DOHH2 (cell line): ENCODE measurements at regions not wholly inside any gene's neighbourhood (a gene's known extent, or its start where the extent isn't known, plus 50 kb on each side); places are given as distances from the start of the nearest gene placed in this dataset.

Experiments
- H3F3A ChIP-seq: fragments of 200-600 bp; sonication (generic), shearing (Covaris generic); 2 replicates; pipeline ENCODE4 v1.6.0; 2016; ENCODE audit warnings: antibody characterized with exemption, mild to moderate bottlenecking; ENCODE audit not compliant: control insufficient read depth, insufficient read depth
- H3K27ac ChIP-seq: fragments of 200-600 bp; sonication (generic); 2 replicates; pipeline ENCODE4 v1.5.1; 2014; ENCODE audit warnings: low read depth, mild to moderate bottlenecking, low read length, moderate library complexity
- H3K27me3 ChIP-seq: fragments of 200-600 bp; sonication (generic); 2 replicates; pipeline ENCODE4 v1.6.1; 2014; ENCODE audit warnings: mild to moderate bottlenecking, low read length, mixed read lengths; ENCODE audit not compliant: control insufficient read depth
- H3K36me3 ChIP-seq: fragments of 200-600 bp; sonication (generic); 2 replicates; pipeline ENCODE4 v1.6.1; 2014; ENCODE audit warnings: mild to moderate bottlenecking, low read length, moderate library complexity, mixed read lengths; ENCODE audit not compliant: control insufficient read depth
- H3K4me1 ChIP-seq: fragments of 200-600 bp; sonication (generic); 2 replicates; pipeline ENCODE4 v1.6.1; 2014; ENCODE audit warnings: mild to moderate bottlenecking, low read length, mixed read lengths; ENCODE audit not compliant: control insufficient read depth
- H3K4me2 ChIP-seq: fragments of 200-600 bp; sonication (generic); 2 replicates; pipeline ENCODE4 v1.6.0; 2014; ENCODE audit warnings: mild to moderate bottlenecking, low read length, moderate library complexity
- H3K4me3 ChIP-seq: fragments of 200-600 bp; sonication (generic); 2 replicates; pipeline ENCODE4 v1.5.1; 2014; ENCODE audit warnings: mild to moderate bottlenecking, low read length, mixed read lengths
- H3K79me2 ChIP-seq: fragments of 200-600 bp; sonication (generic); 2 replicates; pipeline ENCODE4 v1.6.1; 2014; ENCODE audit warnings: mild to moderate bottlenecking, low read length, mixed read lengths; ENCODE audit not compliant: control insufficient read depth
- H3K9me2 ChIP-seq: fragments of 200-600 bp; sonication (generic); replicated peaks from 2 replicates; pipeline ENCODE4 v1.6.1; 2014; ENCODE audit warnings: mild to moderate bottlenecking, low read length, mixed read lengths; ENCODE audit not compliant: control insufficient read depth
- H3K9me3 ChIP-seq: fragments of 200-600 bp; sonication (generic); 2 replicates; pipeline ENCODE4 v1.6.1; 2014; ENCODE audit warnings: antibody characterized with exemption, low read length, mixed read lengths; ENCODE audit not compliant: control insufficient read depth, insufficient read depth
- H4K20me1 ChIP-seq: fragments of 200-600 bp; sonication (generic); 2 replicates; pipeline ENCODE4 v1.6.0; 2014; ENCODE audit warnings: low read depth, mild to moderate bottlenecking, antibody characterized with exemption, low read length, moderate library complexity; ENCODE audit not compliant: control insufficient read depth, insufficient read depth
- CTCF ChIP-seq: fragments of 200-600 bp; sonication (generic); IDR thresholded peaks from one replicate; pipeline ENCODE4 v1.5.1; 2014; ENCODE audit warnings: antibody characterized with exemption, mild to moderate bottlenecking, low read depth, low read length; ENCODE audit not compliant: poor library complexity, severe bottlenecking
- EZH2phosphoT487 ChIP-seq: fragments of 200-600 bp; sonication (generic); IDR thresholded peaks from 2 replicates; pipeline ENCODE4 v1.6.1; 2017; ENCODE audit warnings: borderline replicate concordance, mild to moderate bottlenecking, antibody characterized with exemption, low read length, moderate library complexity, mixed read lengths

GRCh38 chr4:180106122-180106521 lies 2137.1 kb upstream of the TENM3 start:
- Histone ChIP-seq H3K79me2 (no peaks in the 10 kb centered on the region), H3K27ac (no peak overlapping the region), H3K4me3 (no peak overlapping the region), H4K20me1 (no peaks in the 10 kb centered on the region), H3K36me3 (no peaks in the 10 kb centered on the region), H3K27me3 (no peaks in the 10 kb centered on the region), H3K4me1 (no peaks in the 10 kb centered on the region), H3K9me2 (no peaks in the 10 kb centered on the region), H3K9me3 (no peaks in the 10 kb centered on the region), H3K4me2 (no peak overlapping the region), H3F3A (no peaks in the 10 kb centered on the region)
- TF ChIP-seq CTCF, result no peak

DNA sequence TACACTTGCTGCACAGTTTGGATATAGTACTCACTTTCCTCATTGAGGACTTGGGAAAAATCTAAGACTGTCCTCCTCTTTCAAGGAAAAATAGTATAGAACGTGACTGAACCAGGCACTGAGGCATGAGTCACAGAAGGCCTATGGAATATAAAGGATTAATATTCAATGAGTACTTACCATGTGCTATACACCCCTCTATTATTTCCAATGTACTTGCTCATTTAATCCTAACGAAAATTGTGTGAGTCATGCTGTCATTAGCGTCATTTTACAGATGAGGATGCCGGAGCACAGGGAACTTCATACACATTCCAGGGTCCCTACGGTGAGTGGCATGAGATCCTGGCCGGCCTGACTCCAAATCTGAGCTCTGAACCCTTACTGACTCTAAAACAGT lies 2136.2 kb upstream of the TENM3 start:
- H3K4me3 ChIP-seq, result no peak overlapping the region
- H3K9me2 ChIP-seq, result no peaks in the 10 kb centered on the region
- H3F3A ChIP-seq, result no peaks in the 10 kb centered on the region
- no peaks in the 10 kb centered on the region for H3K9me3 ChIP-seq
- H3K4me1 ChIP-seq, result no peaks in the 10 kb centered on the region
- no peaks in the 10 kb centered on the region for H4K20me1 ChIP-seq
- no peaks in the 10 kb centered on the region for H3K27me3 ChIP-seq
- H3K79me2 ChIP-seq, result no peaks in the 10 kb centered on the region
- no peak overlapping the region for H3K27ac ChIP-seq
- TF ChIP-seq EZH2phosphoT487 (no peak), CTCF (no peak)
- H3K4me2 ChIP-seq, result no peak overlapping the region
- H3K36me3 ChIP-seq, result no peaks in the 10 kb centered on the region

GRCh38 chr4:180116840-180117239 lies 2126.4 kb upstream of the TENM3 start:
- H3K4me1 ChIP-seq, result no peaks in the 10 kb centered on the region
- no peaks in the 10 kb centered on the region for H3K79me2 ChIP-seq
- no peak overlapping the region for H3K27ac ChIP-seq
- no peaks in the 10 kb centered on the region for H4K20me1 ChIP-seq
- no peaks in the 10 kb centered on the region for H3K27me3 ChIP-seq
- H3F3A ChIP-seq, result no peaks in the 10 kb centered on the region
- no peaks in the 10 kb centered on the region for H3K36me3 ChIP-seq
- H3K4me3 ChIP-seq, result no peak overlapping the region
- no peaks in the 10 kb centered on the region for H3K9me3 ChIP-seq
- no peaks in the 10 kb centered on the region for H3K9me2 ChIP-seq
- no peak for TF ChIP-seq EZH2phosphoT487
- no peak for TF ChIP-seq CTCF
- no peak overlapping the region for H3K4me2 ChIP-seq

GRCh38 chr4:180120068-180120467 lies 2123.1 kb upstream of the TENM3 start:
- no peak overlapping the region for H3K4me2 ChIP-seq
- no peaks in the 10 kb centered on the region for H3K9me2 ChIP-seq
- no peaks in the 10 kb centered on the region for H3K79me2 ChIP-seq
- H3K27me3 ChIP-seq, result no peaks in the 10 kb centered on the region
- no peak for TF ChIP-seq CTCF
- no peak for TF ChIP-seq EZH2phosphoT487
- H3K36me3 ChIP-seq, result no peaks in the 10 kb centered on the region
- no peak overlapping the region for H3K4me3 ChIP-seq
- H3K9me3 ChIP-seq, result no peaks in the 10 kb centered on the region
- no peaks in the 10 kb centered on the region for H3F3A ChIP-seq
- no peaks in the 10 kb centered on the region for H4K20me1 ChIP-seq
- no peak overlapping the region for H3K27ac ChIP-seq
- H3K4me1 ChIP-seq, result no peaks in the 10 kb centered on the region
